ENCODE measurements at regions not wholly inside any gene's neighbourhood (a gene's known extent, or its start where the extent isn't known, plus 50 kb on each side); places are given as distances from the start of the nearest gene placed in this dataset.

DNA sequence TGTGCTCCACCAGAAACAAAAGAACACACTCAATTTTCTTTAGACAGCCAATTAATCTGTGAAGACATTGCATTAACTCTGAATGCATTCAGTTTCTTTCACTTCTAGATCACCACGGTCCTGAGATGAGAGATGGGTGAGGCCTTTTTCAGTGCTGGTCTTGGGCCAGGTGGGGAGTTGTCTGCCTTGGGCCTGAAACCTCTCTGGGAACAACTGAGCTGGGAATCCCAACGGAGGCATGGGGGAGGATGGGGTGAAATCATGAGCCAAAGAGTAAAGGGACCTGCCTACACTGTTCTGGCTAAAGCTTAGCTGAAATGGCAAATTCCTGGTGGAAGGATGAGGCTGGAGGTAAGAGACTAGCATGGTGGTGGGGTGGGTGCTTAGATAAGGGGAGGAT is 353.5 kb upstream of the B3GAT1 start:
- no peaks in the 10 kb centered on the region for H3K9me2 ChIP-seq (ENCODE audit: insufficient read depth)
- peaks cover 5% of the 10 kb centered on the region for H3K27me3 ChIP-seq (ENCODE audit: insufficient read depth, low read length)
- H3K4me1 ChIP-seq (ENCODE audit: control insufficient read depth in 1 of 2, insufficient read depth in 2 of 2, low read length in 2 of 2): no peaks in the 10 kb centered on the region
- H3K27ac ChIP-seq (ENCODE audit: low read depth, low read length): no peak overlapping the region
- no peak overlapping the region for H2AFZ ChIP-seq (ENCODE audit: low read depth, low read length, poor library complexity, severe bottlenecking)
- no peak for ATAC-seq
- TF ChIP-seq JUND (IDR thresholded peaks at IDR 0.05) (no peak), SIN3A (IDR thresholded peaks at IDR 0.05; ENCODE audit: low read depth) (no peak), ELF1 (IDR thresholded peaks at IDR 0.05; ENCODE audit: borderline replicate concordance, low read depth) (no peak), CEBPB (IDR thresholded peaks at IDR 0.05; ENCODE audit: low read depth) (no peak), TCF7L2 (IDR thresholded peaks at IDR 0.05; ENCODE audit: borderline replicate concordance, extremely low read depth, insufficient read depth, insufficient read length) (no peak), EZH2phosphoT487 (IDR thresholded peaks at IDR 0.05; ENCODE audit: borderline replicate concordance) (no peak), CBX3 (IDR thresholded peaks at IDR 0.05; ENCODE audit: low read depth) (no peak), POLR2A (IDR thresholded peaks at IDR 0.05; ENCODE audit: borderline replicate concordance, extremely low read depth, insufficient read depth, insufficient read length) (no peak), EGR1 (IDR thresholded peaks at IDR 0.05; ENCODE audit: low read depth) (no peak), FOSL1 (IDR thresholded peaks at IDR 0.05; ENCODE audit: low read depth) (no peak), SP1 (IDR thresholded peaks at IDR 0.05; ENCODE audit: low read depth) (no peak), ZNF274 (IDR thresholded peaks at IDR 0.05; ENCODE audit: low read depth, low read length) (no peak)
- TF ChIP-seq, protein P1, sequence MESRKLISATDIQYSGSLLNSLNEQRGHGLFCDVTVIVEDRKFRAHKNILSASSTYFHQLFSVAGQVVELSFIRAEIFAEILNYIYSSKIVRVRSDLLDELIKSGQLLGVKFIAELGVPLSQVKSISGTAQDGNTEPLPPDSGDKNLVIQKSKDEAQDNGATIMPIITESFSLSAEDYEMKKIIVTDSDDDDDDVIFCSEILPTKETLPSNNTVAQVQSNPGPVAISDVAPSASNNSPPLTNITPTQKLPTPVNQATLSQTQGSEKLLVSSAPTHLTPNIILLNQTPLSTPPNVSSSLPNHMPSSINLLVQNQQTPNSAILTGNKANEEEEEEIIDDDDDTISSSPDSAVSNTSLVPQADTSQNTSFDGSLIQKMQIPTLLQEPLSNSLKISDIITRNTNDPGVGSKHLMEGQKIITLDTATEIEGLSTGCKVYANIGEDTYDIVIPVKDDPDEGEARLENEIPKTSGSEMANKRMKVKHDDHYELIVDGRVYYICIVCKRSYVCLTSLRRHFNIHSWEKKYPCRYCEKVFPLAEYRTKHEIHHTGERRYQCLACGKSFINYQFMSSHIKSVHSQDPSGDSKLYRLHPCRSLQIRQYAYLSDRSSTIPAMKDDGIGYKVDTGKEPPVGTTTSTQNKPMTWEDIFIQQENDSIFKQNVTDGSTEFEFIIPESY (IDR thresholded peaks at IDR 0.05; ENCODE audit: extremely low read depth, insufficient replicate concordance, low read length): no peak
- TF ChIP-seq, protein P2, sequence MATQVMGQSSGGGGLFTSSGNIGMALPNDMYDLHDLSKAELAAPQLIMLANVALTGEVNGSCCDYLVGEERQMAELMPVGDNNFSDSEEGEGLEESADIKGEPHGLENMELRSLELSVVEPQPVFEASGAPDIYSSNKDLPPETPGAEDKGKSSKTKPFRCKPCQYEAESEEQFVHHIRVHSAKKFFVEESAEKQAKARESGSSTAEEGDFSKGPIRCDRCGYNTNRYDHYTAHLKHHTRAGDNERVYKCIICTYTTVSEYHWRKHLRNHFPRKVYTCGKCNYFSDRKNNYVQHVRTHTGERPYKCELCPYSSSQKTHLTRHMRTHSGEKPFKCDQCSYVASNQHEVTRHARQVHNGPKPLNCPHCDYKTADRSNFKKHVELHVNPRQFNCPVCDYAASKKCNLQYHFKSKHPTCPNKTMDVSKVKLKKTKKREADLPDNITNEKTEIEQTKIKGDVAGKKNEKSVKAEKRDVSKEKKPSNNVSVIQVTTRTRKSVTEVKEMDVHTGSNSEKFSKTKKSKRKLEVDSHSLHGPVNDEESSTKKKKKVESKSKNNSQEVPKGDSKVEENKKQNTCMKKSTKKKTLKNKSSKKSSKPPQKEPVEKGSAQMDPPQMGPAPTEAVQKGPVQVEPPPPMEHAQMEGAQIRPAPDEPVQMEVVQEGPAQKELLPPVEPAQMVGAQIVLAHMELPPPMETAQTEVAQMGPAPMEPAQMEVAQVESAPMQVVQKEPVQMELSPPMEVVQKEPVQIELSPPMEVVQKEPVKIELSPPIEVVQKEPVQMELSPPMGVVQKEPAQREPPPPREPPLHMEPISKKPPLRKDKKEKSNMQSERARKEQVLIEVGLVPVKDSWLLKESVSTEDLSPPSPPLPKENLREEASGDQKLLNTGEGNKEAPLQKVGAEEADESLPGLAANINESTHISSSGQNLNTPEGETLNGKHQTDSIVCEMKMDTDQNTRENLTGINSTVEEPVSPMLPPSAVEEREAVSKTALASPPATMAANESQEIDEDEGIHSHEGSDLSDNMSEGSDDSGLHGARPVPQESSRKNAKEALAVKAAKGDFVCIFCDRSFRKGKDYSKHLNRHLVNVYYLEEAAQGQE (IDR thresholded peaks at IDR 0.05; ENCODE audit: low read depth): no peak
- TF ChIP-seq, protein P3, sequence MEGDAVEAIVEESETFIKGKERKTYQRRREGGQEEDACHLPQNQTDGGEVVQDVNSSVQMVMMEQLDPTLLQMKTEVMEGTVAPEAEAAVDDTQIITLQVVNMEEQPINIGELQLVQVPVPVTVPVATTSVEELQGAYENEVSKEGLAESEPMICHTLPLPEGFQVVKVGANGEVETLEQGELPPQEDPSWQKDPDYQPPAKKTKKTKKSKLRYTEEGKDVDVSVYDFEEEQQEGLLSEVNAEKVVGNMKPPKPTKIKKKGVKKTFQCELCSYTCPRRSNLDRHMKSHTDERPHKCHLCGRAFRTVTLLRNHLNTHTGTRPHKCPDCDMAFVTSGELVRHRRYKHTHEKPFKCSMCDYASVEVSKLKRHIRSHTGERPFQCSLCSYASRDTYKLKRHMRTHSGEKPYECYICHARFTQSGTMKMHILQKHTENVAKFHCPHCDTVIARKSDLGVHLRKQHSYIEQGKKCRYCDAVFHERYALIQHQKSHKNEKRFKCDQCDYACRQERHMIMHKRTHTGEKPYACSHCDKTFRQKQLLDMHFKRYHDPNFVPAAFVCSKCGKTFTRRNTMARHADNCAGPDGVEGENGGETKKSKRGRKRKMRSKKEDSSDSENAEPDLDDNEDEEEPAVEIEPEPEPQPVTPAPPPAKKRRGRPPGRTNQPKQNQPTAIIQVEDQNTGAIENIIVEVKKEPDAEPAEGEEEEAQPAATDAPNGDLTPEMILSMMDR (IDR thresholded peaks at IDR 0.05 in 2 of 3, conservative IDR thresholded peaks at IDR 0.05 in 1 of 3; ENCODE audit: borderline replicate concordance in 1 of 3, insufficient read depth in 1 of 3, low read depth in 2 of 3, low read length in 2 of 3): no peak
- H3K4me2 ChIP-seq (ENCODE audit: low read length): no peak overlapping the region
- H3K4me3 ChIP-seq (replicated peaks in 1 of 2; ENCODE audit: low read depth in 1 of 2, low read length in 2 of 2): no peak overlapping the region
- no peaks in the 10 kb centered on the region for H4K20me1 ChIP-seq (ENCODE audit: insufficient read depth)
- no peaks in the 10 kb centered on the region for H3K79me2 ChIP-seq (ENCODE audit: insufficient read depth, low read length)
- H3K9ac ChIP-seq (ENCODE audit: low read length): no peak overlapping the region
- H3K9me3 ChIP-seq (ENCODE audit: control insufficient read depth in 1 of 2, insufficient read depth in 1 of 2, low read depth in 1 of 2, low read length in 2 of 2): no peaks in the 10 kb centered on the region
- RAD21 ChIA-PET (ENCODE audit: low non-redundant PET in 1 of 2, low total read pairs in 2 of 2, uncharacterized antibody in 2 of 2, unreplicated experiment in 2 of 2): no interaction called here
- CTCF ChIA-PET: no interaction called here
- POLR2A ChIA-PET: no interaction called here
- DNase-seq (ENCODE audit: low read depth, low spot score): no peak
- no TSS peak for BruUV-seq (replicated peaks)
- no peaks in the 10 kb centered on the region for H3K36me3 ChIP-seq (ENCODE audit: control insufficient read depth in 1 of 2, insufficient read depth in 2 of 2, low read length in 2 of 2)
- intact Hi-C loops (cut with micrococcal nuclease): no loop called here

Measured in HCT116 (cell line).